T-helper 17 cell (primary cell): ENCODE measurements at regions not wholly inside any gene's neighbourhood (a gene's known extent, or its start where the extent isn't known, plus 50 kb on each side); places are given as distances from the start of the nearest gene placed in this dataset.

Experiments
- ATAC-seq: fragments of 150-1000 bp; cut with Tn5 transposase; 2 replicates; pipeline ENCODE4 v1.10.0; 2021; ENCODE audit warnings: mild to moderate bottlenecking, moderate library complexity
- DNase-seq, 3 donors: peaks; one replicate each; pipeline versions ENCODE4 v3.0.0 to v3.0.0-alpha.2; 2020 to 2021
- H3K9me3 ChIP-seq: one replicate; pipeline ENCODE4 v1.7.0; 2013; ENCODE audit warnings: low read length, mild to moderate bottlenecking; ENCODE audit not compliant: control insufficient read depth, poor library complexity, severe bottlenecking
- H3K27ac Mint-ChIP-seq: one replicate; pipeline ENCODE4 v1.8.0; 2022; ENCODE audit warnings: mild to moderate bottlenecking, moderate library complexity, mixed read lengths
- H3K27me3 Mint-ChIP-seq: one replicate; pipeline ENCODE4 v1.8.0; 2022; ENCODE audit warnings: mixed read lengths
- H3K36me3 Mint-ChIP-seq: one replicate; pipeline ENCODE4 v1.8.0; 2022; ENCODE audit warnings: low read depth, mixed read lengths
- H3K4me1 Mint-ChIP-seq: one replicate; pipeline ENCODE4 v1.8.0; 2022; ENCODE audit warnings: mild to moderate bottlenecking, mixed read lengths
- H3K4me3 Mint-ChIP-seq: one replicate; pipeline ENCODE4 v1.8.0; 2022; ENCODE audit warnings: mild to moderate bottlenecking, moderate library complexity, mixed read lengths

DNA sequence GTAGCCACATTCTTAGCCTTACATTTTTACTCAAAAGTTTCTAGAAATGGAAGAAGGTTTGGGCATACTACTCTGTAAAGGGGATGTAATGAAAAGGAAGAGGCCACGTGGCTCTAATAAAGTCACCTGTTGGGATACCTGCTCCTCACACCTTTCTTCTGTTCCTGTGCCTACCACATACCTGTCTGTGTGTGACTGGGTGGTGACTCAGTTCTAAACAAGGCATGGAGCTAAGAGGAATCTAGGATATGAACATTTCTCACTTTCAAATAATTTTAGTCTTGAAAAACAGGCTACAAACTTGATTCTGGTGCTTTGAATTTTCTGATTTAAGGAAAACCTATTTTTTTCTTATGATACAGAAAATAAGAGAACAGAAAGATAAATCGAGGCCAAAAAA is 363.6 kb downstream of the RFPL4B start:
- Mint-ChIP-seq H3K4me3 (no peak overlapping the region), H3K27ac (no peak overlapping the region), H3K4me1 (no peaks in the 10 kb centered on the region), H3K27me3 (no peaks in the 10 kb centered on the region), H3K36me3 (no peaks in the 10 kb centered on the region)
- DNase-seq (no peak), ATAC-seq (no peak)
- no peaks in the 10 kb centered on the region for H3K9me3 ChIP-seq

DNA sequence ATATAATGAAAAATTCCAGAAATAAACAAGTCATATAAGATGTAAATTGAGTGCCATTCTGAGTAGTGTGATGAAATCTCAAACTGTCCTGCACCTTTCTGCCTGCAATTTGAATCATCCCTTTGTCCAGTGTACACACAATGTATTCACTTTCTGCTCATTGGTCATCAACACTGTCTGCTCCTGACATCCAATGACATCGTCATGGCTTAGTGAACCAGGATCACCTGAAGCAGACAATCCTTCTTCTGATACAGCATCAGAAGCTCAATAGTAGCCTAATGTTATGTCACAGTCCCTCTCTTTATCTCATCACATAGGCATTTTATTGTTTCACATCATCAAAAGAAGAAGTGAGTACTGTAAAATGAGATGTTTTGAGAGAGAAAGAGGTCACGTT is 366.3 kb downstream of the RFPL4B start:
- Mint-ChIP-seq H3K4me3 (no peak overlapping the region), H3K4me1 (no peaks in the 10 kb centered on the region), H3K27me3 (no peaks in the 10 kb centered on the region), H3K36me3 (no peaks in the 10 kb centered on the region), H3K27ac (no peak overlapping the region)
- DNase-seq (no peak), ATAC-seq (no peak)
- H3K9me3 ChIP-seq, result no peaks in the 10 kb centered on the region

DNA sequence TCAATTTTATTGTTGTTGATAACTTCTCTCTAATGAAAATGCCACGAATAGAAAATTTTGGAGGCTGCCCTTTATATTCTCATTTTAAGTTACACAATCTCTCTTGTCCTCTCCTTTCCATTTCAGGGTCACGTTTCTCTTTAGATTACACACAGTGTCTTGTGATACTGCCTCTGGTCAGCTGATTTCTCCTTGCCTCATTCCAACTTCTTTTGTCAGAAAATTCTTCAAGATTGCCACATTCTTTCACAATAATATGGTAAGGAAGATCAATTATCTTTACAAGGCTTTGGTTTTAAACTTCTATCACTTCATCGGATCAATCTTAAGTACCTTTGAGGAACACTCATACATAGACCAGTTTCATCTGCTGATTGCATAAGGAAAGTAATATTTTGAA is 370.3 kb downstream of the RFPL4B start:
- Mint-ChIP-seq H3K4me3 (no peak overlapping the region), H3K36me3 (no peaks in the 10 kb centered on the region), H3K4me1 (no peaks in the 10 kb centered on the region), H3K27ac (no peak overlapping the region), H3K27me3 (no peaks in the 10 kb centered on the region)
- ATAC-seq (no peak), DNase-seq (no peak)
- H3K9me3 ChIP-seq, result no peaks in the 10 kb centered on the region

DNA sequence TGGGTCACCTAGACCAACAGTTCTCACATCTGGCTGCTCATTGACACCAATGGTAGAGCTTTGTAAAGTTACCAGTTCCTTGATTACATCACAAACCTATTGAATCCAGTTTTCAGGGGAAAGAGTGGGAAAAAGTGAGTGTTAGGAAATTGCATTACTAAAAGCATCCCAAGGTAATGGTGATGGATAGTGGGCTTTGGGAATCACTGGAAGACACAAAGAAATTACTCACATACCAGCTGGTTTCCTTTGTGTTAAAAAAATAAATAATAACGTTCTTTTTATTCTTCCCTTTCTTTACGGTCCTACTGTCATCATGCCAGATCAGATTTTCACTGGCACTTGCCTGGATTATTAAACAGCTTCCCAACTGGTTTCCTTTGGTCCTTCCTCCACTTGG is 370.7 kb downstream of the RFPL4B start:
- Mint-ChIP-seq H3K4me3 (no peak overlapping the region), H3K27me3 (no peaks in the 10 kb centered on the region), H3K4me1 (no peaks in the 10 kb centered on the region), H3K27ac (no peak overlapping the region), H3K36me3 (no peaks in the 10 kb centered on the region)
- no peaks in the 10 kb centered on the region for H3K9me3 ChIP-seq
- DNase-seq (no peak), ATAC-seq (no peak)

DNA sequence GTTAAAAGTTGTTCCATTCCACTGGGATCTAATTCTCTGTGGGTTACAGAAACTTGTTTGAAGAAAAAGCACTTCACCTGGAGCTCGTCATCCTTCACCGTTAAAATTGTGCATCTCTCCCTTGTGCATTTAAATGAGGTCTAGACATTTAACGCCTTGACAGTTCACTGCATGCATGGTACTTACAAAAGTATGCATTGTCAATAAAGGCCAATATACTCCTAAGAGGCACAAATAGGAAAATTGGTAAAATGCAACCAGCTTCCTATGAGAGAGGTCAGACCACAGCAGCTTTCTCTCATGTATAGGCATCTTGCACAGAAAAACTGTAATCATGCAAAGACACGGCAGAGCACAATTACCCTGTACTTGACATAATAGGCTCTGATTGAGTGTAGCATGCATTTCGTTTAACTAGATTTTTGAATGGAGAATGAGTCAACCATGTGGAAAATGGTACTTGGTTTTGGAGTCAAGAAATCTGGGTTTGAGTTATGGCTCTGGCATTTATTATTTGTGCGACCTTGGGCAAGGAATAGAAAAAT is 378.5 kb downstream of the RFPL4B start:
- H3K27me3 Mint-ChIP-seq, result no peaks in the 10 kb centered on the region
- no peaks in the 10 kb centered on the region for H3K4me1 Mint-ChIP-seq
- H3K27ac Mint-ChIP-seq, result no peak overlapping the region
- H3K36me3 Mint-ChIP-seq, result no peaks in the 10 kb centered on the region
- ATAC-seq (no peak), DNase-seq (no peak)
- H3K9me3 ChIP-seq, result no peaks in the 10 kb centered on the region
- H3K4me3 Mint-ChIP-seq, result no peak overlapping the region

DNA sequence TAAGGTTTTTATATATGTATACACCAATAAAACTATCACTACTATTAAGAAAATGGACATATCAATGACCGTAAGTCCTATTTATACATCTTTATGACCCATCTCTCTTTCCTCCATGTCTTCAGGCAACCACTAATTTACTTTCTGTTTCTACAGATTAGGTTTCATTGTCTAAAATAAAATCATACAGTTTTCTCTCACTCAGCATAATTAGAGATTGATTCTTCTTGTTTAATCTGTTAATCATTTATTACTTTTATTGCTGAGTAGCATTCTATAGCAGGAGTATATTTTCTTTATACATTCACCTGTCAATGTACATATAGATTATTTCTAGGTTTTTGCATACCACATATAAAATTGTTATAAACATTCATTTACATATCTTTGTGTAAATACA is 388.0 kb downstream of the RFPL4B start:
- Mint-ChIP-seq H3K27ac (no peak overlapping the region), H3K4me1 (no peaks in the 10 kb centered on the region), H3K36me3 (no peaks in the 10 kb centered on the region), H3K27me3 (no peaks in the 10 kb centered on the region), H3K4me3 (no peak overlapping the region)
- ATAC-seq (no peak), DNase-seq (no peak)
- H3K9me3 ChIP-seq, result no peaks in the 10 kb centered on the region

DNA sequence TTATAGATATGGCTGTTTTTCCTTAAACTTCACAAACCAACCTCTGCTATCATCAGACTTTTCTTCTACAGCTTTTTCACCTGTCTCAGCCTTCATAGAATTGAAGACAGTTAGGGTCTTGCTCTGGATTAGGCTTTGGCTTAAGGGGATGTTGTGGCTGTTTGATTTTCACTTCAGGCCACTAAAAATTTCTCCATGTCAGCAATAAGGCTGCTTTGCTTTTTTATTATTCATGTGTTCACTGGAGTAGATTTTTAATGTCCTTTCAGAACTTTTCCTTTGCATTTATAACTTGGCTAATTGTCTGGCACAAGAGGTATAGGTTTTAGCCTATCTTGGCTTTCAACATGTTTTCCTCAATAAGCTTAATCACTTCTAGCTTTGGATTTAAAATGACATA is 392.6 kb downstream of the RFPL4B start:
- Mint-ChIP-seq H3K4me3 (no peak overlapping the region), H3K36me3 (no peaks in the 10 kb centered on the region), H3K27me3 (no peaks in the 10 kb centered on the region), H3K4me1 (no peaks in the 10 kb centered on the region), H3K27ac (no peak overlapping the region)
- no peak for DNase-seq
- H3K9me3 ChIP-seq, result no peaks in the 10 kb centered on the region
- ATAC-seq, result no peak

DNA sequence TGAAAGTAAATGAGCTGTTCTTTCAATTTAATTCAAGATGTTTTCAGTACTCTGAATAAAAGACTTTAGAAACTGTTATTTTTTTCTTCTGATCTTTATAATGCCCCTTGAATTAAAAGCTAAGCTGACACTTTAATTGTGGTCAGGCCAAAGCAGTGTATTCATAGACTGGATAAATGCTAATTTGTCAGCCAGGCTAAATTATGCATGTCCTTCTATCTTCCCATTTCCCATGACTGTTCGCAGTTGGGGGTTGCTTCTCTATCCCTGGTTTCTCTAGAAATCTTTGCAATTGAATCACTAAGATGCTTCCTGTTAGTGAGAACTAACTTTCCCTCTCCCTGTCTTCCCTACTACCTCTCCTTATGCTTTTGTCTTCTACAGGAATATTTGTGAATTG is 396.2 kb downstream of the RFPL4B start:
- Mint-ChIP-seq H3K4me1 (no peaks in the 10 kb centered on the region), H3K27me3 (no peaks in the 10 kb centered on the region), H3K27ac (no peak overlapping the region), H3K36me3 (no peaks in the 10 kb centered on the region), H3K4me3 (no peak overlapping the region)
- no peaks in the 10 kb centered on the region for H3K9me3 ChIP-seq
- no peak for ATAC-seq
- no peak for DNase-seq

DNA sequence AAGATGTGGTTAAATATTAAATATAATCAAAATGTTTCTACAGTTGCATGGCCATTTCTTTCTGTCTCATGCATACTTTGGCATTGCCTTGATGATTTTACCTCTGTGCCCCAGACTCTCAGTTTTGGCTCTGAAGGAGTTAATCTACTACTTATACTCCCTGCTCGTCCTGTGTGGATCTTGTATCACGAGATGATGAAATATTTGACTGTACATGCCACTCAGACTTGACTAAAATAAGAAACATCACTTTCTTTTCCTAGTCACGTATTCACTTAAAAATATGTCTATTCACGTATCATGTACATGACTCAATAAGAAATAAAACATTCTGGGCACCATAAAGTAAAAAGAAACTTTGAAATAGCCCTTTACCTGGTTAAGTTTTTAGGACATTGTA is 397.7 kb downstream of the RFPL4B start:
- no peaks in the 10 kb centered on the region for H3K4me1 Mint-ChIP-seq

DNA sequence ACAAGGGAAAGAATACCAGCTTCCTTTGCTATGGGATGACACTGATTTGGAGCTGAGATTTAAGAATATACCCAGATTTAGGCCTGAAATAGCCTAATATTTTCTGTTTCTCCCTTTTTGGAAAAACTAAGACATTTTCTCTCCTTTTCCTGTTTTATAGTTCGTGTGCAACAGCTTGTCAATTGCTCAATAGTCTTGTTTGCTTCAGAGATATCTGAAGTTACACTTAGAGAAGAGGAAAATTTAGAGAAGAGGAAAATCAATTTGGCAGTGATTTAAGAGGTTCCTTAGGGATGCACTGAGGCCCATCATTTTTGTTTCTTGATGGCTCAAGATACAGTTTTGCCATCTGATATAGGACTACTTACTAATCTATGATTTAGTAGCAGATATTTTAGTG is 398.6 kb downstream of the RFPL4B start:
- Mint-ChIP-seq H3K4me3 (no peak overlapping the region), H3K36me3 (no peaks in the 10 kb centered on the region), H3K27ac (no peak overlapping the region), H3K4me1 (no peaks in the 10 kb centered on the region), H3K27me3 (no peaks in the 10 kb centered on the region)
- DNase-seq, result no peak
- H3K9me3 ChIP-seq, result no peaks in the 10 kb centered on the region
- no peak for ATAC-seq

More for the DNA sequence above, 397.7 kb downstream of the RFPL4B start:
- Mint-ChIP-seq H3K4me3 (no peak overlapping the region), H3K27ac (no peak overlapping the region), H3K27me3 (no peaks in the 10 kb centered on the region), H3K36me3 (no peaks in the 10 kb centered on the region)
- no peaks in the 10 kb centered on the region for H3K9me3 ChIP-seq
- no peak for DNase-seq
- ATAC-seq, result no peak

DNA sequence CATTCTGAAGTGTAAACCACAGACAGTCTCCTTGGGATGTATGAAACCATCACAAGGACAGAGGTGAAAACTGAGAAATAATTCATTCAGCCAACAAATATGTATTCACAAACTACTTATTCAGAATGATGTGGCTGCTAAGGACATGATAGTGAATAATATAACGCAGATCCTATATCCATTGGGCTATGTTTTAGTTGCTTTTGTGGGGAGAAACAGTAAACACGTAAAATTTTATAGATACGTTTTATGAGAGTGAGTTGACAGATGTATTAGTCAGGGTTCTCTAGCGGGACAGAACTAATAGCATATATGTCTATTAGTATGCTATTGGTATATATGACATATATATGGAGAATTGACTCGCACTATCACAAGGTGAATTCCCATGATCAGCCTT is 402.5 kb downstream of the RFPL4B start:
- no peaks in the 10 kb centered on the region for H3K27me3 Mint-ChIP-seq
- no peaks in the 10 kb centered on the region for H3K36me3 Mint-ChIP-seq
- DNase-seq (no peak), ATAC-seq (no peak)
- no peaks in the 10 kb centered on the region for H3K9me3 ChIP-seq
- no peaks in the 10 kb centered on the region for H3K4me1 Mint-ChIP-seq
- H3K27ac Mint-ChIP-seq, result no peak overlapping the region
- H3K4me3 Mint-ChIP-seq, result no peak overlapping the region

DNA sequence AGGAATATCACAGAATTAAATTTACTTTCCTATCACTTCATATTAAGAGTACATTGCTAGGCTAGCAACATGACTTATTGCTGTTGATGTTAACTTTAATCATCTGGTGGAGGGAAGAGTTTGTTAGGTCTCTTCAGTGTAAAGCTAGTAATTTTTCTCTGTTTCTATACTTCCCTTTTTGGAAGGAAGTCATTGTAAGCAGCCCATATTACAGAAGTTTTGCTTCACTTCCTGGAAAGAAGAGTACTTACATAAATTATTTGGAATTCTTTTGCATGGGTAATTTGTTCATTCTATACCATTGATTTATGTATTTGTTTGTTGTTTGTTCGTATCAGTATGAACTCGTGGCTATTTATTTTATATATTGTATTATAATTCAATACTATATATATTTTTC is 405.2 kb downstream of the RFPL4B start:
- Mint-ChIP-seq H3K36me3 (no peaks in the 10 kb centered on the region), H3K27me3 (no peaks in the 10 kb centered on the region), H3K27ac (no peak overlapping the region), H3K4me3 (no peak overlapping the region), H3K4me1 (no peaks in the 10 kb centered on the region)
- DNase-seq (no peak), ATAC-seq (no peak)
- H3K9me3 ChIP-seq, result no peaks in the 10 kb centered on the region

DNA sequence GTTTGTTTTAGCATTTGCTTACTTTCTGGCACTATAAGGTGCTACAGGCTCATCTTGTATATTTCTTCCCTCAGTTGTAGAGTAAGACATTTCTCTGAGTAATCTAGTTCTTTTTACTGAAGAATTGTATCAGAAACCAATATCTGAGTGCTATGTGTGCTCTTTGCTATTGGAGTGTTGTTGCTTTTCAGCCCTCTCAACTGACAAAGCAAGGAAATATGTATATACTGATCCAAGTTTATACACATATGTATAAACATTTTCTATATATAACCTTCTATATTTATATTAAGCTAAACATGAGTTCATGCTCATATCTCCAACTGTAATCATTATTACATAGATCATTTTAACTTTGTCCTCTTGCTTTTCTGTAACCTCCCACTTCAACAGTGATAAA is 405.7 kb downstream of the RFPL4B start:
- DNase-seq (no peak), ATAC-seq (no peak)
- no peaks in the 10 kb centered on the region for H3K36me3 Mint-ChIP-seq
- H3K4me3 Mint-ChIP-seq, result no peak overlapping the region
- H3K27me3 Mint-ChIP-seq, result no peaks in the 10 kb centered on the region
- no peaks in the 10 kb centered on the region for H3K4me1 Mint-ChIP-seq
- no peak overlapping the region for H3K27ac Mint-ChIP-seq
- no peaks in the 10 kb centered on the region for H3K9me3 ChIP-seq

DNA sequence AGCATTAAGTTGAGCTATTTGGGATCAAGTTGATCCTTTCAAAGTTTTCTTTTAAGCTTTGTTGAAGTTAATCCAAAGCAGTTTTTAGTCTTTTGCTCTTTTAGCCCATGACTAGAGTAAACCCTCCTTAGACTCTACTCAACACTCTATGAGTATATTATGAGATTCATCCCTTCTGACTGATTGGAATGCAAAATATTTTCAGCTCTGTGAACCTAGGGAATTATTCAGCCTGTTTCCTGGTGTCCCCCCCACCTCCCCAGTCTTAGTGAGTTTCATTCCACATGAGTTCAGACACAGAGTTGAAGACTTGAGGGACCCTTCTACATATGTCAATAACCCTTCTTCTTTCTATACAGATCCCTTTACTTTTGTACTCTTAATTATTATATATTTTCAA is 413.7 kb downstream of the RFPL4B start:
- Mint-ChIP-seq H3K4me3 (no peak overlapping the region), H3K27ac (no peak overlapping the region), H3K4me1 (no peaks in the 10 kb centered on the region), H3K36me3 (no peaks in the 10 kb centered on the region), H3K27me3 (no peaks in the 10 kb centered on the region)
- DNase-seq (no peak), ATAC-seq (no peak)
- H3K9me3 ChIP-seq, result no peaks in the 10 kb centered on the region

DNA sequence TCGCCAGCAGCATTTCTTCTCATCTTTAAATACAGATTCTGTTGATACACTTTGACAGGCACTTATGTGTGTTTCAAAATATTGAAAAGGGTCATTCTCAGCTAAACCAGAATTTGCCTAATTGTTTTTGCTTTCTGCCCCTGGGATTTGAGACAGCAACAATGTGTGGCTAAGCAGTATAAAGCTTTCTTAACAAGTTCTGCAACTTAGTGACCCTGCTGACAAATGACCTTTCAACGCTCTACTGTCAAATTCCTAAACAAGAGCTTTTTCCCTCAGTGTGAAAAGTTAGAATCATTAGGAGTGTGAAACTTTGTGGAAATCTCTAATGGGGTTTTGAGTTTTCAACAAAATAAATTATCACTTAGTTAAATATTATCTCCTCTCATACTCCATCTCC is 414.6 kb downstream of the RFPL4B start:
- Mint-ChIP-seq H3K4me1 (no peaks in the 10 kb centered on the region), H3K27me3 (no peaks in the 10 kb centered on the region), H3K4me3 (no peak overlapping the region), H3K36me3 (no peaks in the 10 kb centered on the region), H3K27ac (no peak overlapping the region)
- no peaks in the 10 kb centered on the region for H3K9me3 ChIP-seq
- ATAC-seq, result no peak
- no peak for DNase-seq
